WTC11 (cell line): ENCODE measurements at regions not wholly inside any gene's neighbourhood (a gene's known extent, or its start where the extent isn't known, plus 50 kb on each side); places are given as distances from the start of the nearest gene placed in this dataset.

ENCODE experiments used
- ATF3 ChIP-seq: sonication (generic); formaldehyde crosslinking; conservative IDR thresholded peaks from 2 replicates; pipeline ENCODE4 v1.8.1; 2022; ENCODE audit warnings: mild to moderate bottlenecking, missing genetic modification reagents
- CTCF ChIP-seq: fragments of 200-600 bp; IDR thresholded peaks from 2 replicates; pipeline ENCODE4 v1.8.0; 2022; ENCODE audit warnings: antibody characterized with exemption
- ETV6 ChIP-seq: sonication (generic); formaldehyde crosslinking; IDR thresholded peaks from 2 replicates; pipeline ENCODE4 v1.8.1; 2022; ENCODE audit warnings: mild to moderate bottlenecking, missing genetic modification reagents
- FOXK1 ChIP-seq: sonication (generic); formaldehyde crosslinking; IDR thresholded peaks from 2 replicates; pipeline ENCODE4 v1.8.0; 2022; ENCODE audit warnings: mild to moderate bottlenecking, moderate library complexity, missing genetic modification reagents
- GRHL2 ChIP-seq: fragments of 250-450 bp; sonication (Bioruptor Pico); IDR thresholded peaks from 2 replicates; pipeline ENCODE4 v1.8.0; 2022; ENCODE audit warnings: mild to moderate bottlenecking, moderate library complexity; ENCODE audit not compliant: insufficient replicate concordance, severe bottlenecking
- KAT7 ChIP-seq: sonication (generic); formaldehyde crosslinking; IDR thresholded peaks from 2 replicates; pipeline ENCODE4 v1.8.1; 2023; ENCODE audit warnings: missing genetic modification reagents, mild to moderate bottlenecking, borderline replicate concordance
- MXD4 ChIP-seq: fragments of 250-450 bp; sonication (Bioruptor Pico); IDR thresholded peaks from 2 replicates; pipeline ENCODE4 v1.8.0; 2021; ENCODE audit warnings: mild to moderate bottlenecking, moderate library complexity, borderline replicate concordance
- SP1 ChIP-seq: sonication (generic); formaldehyde crosslinking; conservative IDR thresholded peaks from 2 replicates; pipeline ENCODE4 v1.8.1; 2022; ENCODE audit warnings: missing genetic modification reagents
- ZBTB21 ChIP-seq: sonication (generic); formaldehyde crosslinking; IDR thresholded peaks from 2 replicates; pipeline ENCODE4 v1.8.1; 2023; ENCODE audit warnings: mild to moderate bottlenecking, missing genetic modification reagents, borderline replicate concordance
- ZNF219 ChIP-seq: sonication (generic); formaldehyde crosslinking; IDR thresholded peaks from 2 replicates; pipeline ENCODE4 v1.8.0; 2023; ENCODE audit warnings: missing genetic modification reagents, mild to moderate bottlenecking, borderline replicate concordance
- ZNF396 ChIP-seq: fragments of 250-450 bp; sonication (Bioruptor Pico); IDR thresholded peaks from 2 replicates; pipeline ENCODE4 v1.8.0; 2021; ENCODE audit warnings: mild to moderate bottlenecking, moderate library complexity, borderline replicate concordance
- ZNF423 ChIP-seq: fragments of 250-450 bp; sonication (Bioruptor Pico); IDR thresholded peaks from 2 replicates; pipeline ENCODE4 v2.1.2; 2022; ENCODE audit warnings: mild to moderate bottlenecking, moderate library complexity
- TF ChIP-seq, protein P1 (sequence below): sonication (generic); formaldehyde crosslinking; IDR thresholded peaks from 2 replicates; pipeline ENCODE4 v1.8.0; 2022; ENCODE audit warnings: missing genetic modification reagents
- TF ChIP-seq, protein P2 (sequence below): sonication (generic); formaldehyde crosslinking; IDR thresholded peaks from 2 replicates; pipeline ENCODE4 v1.8.0; 2022; ENCODE audit warnings: mild to moderate bottlenecking, missing genetic modification reagents

GRCh38 chr2:145029873-145030272 is 510.0 kb upstream of the ZEB2 start:
- TF ChIP-seq GRHL2: no peak
- TF ChIP-seq, protein P1, sequence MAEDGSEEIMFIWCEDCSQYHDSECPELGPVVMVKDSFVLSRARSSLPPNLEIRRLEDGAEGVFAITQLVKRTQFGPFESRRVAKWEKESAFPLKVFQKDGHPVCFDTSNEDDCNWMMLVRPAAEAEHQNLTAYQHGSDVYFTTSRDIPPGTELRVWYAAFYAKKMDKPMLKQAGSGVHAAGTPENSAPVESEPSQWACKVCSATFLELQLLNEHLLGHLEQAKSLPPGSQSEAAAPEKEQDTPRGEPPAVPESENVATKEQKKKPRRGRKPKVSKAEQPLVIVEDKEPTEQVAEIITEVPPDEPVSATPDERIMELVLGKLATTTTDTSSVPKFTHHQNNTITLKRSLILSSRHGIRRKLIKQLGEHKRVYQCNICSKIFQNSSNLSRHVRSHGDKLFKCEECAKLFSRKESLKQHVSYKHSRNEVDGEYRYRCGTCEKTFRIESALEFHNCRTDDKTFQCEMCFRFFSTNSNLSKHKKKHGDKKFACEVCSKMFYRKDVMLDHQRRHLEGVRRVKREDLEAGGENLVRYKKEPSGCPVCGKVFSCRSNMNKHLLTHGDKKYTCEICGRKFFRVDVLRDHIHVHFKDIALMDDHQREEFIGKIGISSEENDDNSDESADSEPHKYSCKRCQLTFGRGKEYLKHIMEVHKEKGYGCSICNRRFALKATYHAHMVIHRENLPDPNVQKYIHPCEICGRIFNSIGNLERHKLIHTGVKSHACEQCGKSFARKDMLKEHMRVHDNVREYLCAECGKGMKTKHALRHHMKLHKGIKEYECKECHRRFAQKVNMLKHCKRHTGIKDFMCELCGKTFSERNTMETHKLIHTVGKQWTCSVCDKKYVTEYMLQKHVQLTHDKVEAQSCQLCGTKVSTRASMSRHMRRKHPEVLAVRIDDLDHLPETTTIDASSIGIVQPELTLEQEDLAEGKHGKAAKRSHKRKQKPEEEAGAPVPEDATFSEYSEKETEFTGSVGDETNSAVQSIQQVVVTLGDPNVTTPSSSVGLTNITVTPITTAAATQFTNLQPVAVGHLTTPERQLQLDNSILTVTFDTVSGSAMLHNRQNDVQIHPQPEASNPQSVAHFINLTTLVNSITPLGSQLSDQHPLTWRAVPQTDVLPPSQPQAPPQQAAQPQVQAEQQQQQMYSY (CRISPR knock-in tag): no peak
- no peak for TF ChIP-seq CTCF
- no peak for TF ChIP-seq FOXK1 (CRISPR knock-in tag)
- no peak for TF ChIP-seq ZBTB21 (CRISPR knock-in tag)
- no peak for TF ChIP-seq ZNF396 (CRISPR knock-in tag)
- no peak for TF ChIP-seq ETV6 (CRISPR knock-in tag)
- TF ChIP-seq, protein P2, sequence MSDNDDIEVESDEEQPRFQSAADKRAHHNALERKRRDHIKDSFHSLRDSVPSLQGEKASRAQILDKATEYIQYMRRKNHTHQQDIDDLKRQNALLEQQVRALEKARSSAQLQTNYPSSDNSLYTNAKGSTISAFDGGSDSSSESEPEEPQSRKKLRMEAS: no peak
- no peak for TF ChIP-seq MXD4 (CRISPR knock-in tag)
- TF ChIP-seq ZNF219: no peak
- no peak for TF ChIP-seq KAT7 (CRISPR knock-in tag)
- no peak for TF ChIP-seq ZNF423
- no peak for TF ChIP-seq SP1 (CRISPR knock-in tag)
- TF ChIP-seq ATF3 (CRISPR knock-in tag): no peak
